ENCODE measurements at regions not wholly inside any gene's neighbourhood (a gene's known extent, or its start where the extent isn't known, plus 50 kb on each side); places are given as distances from the start of the nearest gene placed in this dataset.

DNA sequence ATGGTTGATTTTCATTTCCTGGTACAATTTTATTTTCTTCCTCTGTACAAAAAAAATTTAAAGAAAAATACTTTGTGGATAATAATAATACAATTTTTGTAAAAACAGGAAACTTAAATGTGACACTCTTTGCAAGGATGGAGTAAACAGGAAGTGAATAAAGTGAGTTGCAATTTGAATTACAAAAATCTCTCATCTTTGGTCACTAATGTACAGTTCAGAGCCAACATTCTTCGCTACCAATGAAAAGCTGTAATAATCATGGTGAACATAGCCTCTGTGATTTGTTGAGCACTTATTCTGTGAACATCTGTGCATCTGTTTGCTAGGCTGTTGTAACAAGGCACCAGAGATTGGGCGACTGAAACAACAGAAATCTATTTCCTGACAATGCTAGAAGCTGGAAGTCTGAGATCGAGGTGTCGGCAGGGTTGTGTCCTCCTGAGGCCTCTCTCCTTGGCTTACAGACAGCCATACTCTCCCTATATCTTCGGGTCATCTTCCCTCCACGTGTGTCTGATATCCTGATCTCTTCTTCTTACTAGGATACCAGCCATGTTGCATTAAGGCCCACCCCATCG lies 295.3 kb upstream of the KLF6 start:
- Mint-ChIP-seq H3K36me3 (0 out of 2 replicates have a peak, but pooled peaks cover 3% of the 10 kb centered on the region), H3K4me3 (no peak overlapping the region), H3K4me1 (peaks cover 16% of the 10 kb centered on the region), H3K27ac (no peak overlapping the region), H3K9me3 (peaks cover 6% of the 10 kb centered on the region), H3K27me3 (ENCODE audit: low read depth) (no peaks in the 10 kb centered on the region)
- DNase-seq (ENCODE audit: low spot score) (no peak), ATAC-seq (no peak)
- TF ChIP-seq NFE2L1 (CRISPR knock-in tag; IDR thresholded peaks at IDR 0.05) (no peak), FOXK1 (CRISPR knock-in tag; IDR thresholded peaks at IDR 0.05) (no peak), RORB (CRISPR knock-in tag; IDR thresholded peaks at IDR 0.05) (no peak), HMGA2 (CRISPR knock-in tag; IDR thresholded peaks at IDR 0.05) (no peak), ESRRA (CRISPR knock-in tag; IDR thresholded peaks at IDR 0.05; ENCODE audit: borderline replicate concordance) (no peak), ETV6 (CRISPR knock-in tag; IDR thresholded peaks at IDR 0.05) (no peak), ELF4 (CRISPR knock-in tag; IDR thresholded peaks at IDR 0.05; ENCODE audit: low read depth) (no peak), NR2C2 (CRISPR knock-in tag; IDR thresholded peaks at IDR 0.05) (no peak), ZNF423 (CRISPR knock-in tag; IDR thresholded peaks at IDR 0.05) (no peak), ZNF671 (CRISPR knock-in tag; IDR thresholded peaks at IDR 0.05) (no peak), MXD4 (CRISPR knock-in tag; IDR thresholded peaks at IDR 0.05; ENCODE audit: borderline replicate concordance) (no peak), TEAD4 (CRISPR knock-in tag; IDR thresholded peaks at IDR 0.05) (no peak)
- TF ChIP-seq, protein P1, sequence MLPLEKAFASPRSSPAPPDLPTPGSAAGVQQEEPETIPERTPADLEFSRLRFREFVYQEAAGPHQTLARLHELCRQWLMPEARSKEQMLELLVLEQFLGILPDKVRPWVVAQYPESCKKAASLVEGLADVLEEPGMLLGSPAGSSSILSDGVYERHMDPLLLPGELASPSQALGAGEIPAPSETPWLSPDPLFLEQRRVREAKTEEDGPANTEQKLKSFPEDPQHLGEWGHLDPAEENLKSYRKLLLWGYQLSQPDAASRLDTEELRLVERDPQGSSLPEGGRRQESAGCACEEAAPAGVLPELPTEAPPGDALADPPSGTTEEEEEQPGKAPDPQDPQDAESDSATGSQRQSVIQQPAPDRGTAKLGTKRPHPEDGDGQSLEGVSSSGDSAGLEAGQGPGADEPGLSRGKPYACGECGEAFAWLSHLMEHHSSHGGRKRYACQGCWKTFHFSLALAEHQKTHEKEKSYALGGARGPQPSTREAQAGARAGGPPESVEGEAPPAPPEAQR (CRISPR knock-in tag; IDR thresholded peaks at IDR 0.05): no peak
- TF ChIP-seq, protein P2, sequence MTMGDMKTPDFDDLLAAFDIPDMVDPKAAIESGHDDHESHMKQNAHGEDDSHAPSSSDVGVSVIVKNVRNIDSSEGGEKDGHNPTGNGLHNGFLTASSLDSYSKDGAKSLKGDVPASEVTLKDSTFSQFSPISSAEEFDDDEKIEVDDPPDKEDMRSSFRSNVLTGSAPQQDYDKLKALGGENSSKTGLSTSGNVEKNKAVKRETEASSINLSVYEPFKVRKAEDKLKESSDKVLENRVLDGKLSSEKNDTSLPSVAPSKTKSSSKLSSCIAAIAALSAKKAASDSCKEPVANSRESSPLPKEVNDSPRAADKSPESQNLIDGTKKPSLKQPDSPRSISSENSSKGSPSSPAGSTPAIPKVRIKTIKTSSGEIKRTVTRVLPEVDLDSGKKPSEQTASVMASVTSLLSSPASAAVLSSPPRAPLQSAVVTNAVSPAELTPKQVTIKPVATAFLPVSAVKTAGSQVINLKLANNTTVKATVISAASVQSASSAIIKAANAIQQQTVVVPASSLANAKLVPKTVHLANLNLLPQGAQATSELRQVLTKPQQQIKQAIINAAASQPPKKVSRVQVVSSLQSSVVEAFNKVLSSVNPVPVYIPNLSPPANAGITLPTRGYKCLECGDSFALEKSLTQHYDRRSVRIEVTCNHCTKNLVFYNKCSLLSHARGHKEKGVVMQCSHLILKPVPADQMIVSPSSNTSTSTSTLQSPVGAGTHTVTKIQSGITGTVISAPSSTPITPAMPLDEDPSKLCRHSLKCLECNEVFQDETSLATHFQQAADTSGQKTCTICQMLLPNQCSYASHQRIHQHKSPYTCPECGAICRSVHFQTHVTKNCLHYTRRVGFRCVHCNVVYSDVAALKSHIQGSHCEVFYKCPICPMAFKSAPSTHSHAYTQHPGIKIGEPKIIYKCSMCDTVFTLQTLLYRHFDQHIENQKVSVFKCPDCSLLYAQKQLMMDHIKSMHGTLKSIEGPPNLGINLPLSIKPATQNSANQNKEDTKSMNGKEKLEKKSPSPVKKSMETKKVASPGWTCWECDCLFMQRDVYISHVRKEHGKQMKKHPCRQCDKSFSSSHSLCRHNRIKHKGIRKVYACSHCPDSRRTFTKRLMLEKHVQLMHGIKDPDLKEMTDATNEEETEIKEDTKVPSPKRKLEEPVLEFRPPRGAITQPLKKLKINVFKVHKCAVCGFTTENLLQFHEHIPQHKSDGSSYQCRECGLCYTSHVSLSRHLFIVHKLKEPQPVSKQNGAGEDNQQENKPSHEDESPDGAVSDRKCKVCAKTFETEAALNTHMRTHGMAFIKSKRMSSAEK (CRISPR knock-in tag; IDR thresholded peaks at IDR 0.05; ENCODE audit: borderline replicate concordance): no peak
- TF ChIP-seq, protein P3, sequence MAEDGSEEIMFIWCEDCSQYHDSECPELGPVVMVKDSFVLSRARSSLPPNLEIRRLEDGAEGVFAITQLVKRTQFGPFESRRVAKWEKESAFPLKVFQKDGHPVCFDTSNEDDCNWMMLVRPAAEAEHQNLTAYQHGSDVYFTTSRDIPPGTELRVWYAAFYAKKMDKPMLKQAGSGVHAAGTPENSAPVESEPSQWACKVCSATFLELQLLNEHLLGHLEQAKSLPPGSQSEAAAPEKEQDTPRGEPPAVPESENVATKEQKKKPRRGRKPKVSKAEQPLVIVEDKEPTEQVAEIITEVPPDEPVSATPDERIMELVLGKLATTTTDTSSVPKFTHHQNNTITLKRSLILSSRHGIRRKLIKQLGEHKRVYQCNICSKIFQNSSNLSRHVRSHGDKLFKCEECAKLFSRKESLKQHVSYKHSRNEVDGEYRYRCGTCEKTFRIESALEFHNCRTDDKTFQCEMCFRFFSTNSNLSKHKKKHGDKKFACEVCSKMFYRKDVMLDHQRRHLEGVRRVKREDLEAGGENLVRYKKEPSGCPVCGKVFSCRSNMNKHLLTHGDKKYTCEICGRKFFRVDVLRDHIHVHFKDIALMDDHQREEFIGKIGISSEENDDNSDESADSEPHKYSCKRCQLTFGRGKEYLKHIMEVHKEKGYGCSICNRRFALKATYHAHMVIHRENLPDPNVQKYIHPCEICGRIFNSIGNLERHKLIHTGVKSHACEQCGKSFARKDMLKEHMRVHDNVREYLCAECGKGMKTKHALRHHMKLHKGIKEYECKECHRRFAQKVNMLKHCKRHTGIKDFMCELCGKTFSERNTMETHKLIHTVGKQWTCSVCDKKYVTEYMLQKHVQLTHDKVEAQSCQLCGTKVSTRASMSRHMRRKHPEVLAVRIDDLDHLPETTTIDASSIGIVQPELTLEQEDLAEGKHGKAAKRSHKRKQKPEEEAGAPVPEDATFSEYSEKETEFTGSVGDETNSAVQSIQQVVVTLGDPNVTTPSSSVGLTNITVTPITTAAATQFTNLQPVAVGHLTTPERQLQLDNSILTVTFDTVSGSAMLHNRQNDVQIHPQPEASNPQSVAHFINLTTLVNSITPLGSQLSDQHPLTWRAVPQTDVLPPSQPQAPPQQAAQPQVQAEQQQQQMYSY (CRISPR knock-in tag; IDR thresholded peaks at IDR 0.05): no peak
- TF ChIP-seq, protein P4, sequence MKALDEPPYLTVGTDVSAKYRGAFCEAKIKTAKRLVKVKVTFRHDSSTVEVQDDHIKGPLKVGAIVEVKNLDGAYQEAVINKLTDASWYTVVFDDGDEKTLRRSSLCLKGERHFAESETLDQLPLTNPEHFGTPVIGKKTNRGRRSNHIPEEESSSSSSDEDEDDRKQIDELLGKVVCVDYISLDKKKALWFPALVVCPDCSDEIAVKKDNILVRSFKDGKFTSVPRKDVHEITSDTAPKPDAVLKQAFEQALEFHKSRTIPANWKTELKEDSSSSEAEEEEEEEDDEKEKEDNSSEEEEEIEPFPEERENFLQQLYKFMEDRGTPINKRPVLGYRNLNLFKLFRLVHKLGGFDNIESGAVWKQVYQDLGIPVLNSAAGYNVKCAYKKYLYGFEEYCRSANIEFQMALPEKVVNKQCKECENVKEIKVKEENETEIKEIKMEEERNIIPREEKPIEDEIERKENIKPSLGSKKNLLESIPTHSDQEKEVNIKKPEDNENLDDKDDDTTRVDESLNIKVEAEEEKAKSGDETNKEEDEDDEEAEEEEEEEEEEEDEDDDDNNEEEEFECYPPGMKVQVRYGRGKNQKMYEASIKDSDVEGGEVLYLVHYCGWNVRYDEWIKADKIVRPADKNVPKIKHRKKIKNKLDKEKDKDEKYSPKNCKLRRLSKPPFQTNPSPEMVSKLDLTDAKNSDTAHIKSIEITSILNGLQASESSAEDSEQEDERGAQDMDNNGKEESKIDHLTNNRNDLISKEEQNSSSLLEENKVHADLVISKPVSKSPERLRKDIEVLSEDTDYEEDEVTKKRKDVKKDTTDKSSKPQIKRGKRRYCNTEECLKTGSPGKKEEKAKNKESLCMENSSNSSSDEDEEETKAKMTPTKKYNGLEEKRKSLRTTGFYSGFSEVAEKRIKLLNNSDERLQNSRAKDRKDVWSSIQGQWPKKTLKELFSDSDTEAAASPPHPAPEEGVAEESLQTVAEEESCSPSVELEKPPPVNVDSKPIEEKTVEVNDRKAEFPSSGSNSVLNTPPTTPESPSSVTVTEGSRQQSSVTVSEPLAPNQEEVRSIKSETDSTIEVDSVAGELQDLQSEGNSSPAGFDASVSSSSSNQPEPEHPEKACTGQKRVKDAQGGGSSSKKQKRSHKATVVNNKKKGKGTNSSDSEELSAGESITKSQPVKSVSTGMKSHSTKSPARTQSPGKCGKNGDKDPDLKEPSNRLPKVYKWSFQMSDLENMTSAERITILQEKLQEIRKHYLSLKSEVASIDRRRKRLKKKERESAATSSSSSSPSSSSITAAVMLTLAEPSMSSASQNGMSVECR (CRISPR knock-in tag; IDR thresholded peaks at IDR 0.05; ENCODE audit: borderline replicate concordance): no peak
- TF ChIP-seq, protein P5, sequence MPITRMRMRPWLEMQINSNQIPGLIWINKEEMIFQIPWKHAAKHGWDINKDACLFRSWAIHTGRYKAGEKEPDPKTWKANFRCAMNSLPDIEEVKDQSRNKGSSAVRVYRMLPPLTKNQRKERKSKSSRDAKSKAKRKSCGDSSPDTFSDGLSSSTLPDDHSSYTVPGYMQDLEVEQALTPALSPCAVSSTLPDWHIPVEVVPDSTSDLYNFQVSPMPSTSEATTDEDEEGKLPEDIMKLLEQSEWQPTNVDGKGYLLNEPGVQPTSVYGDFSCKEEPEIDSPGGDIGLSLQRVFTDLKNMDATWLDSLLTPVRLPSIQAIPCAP (CRISPR knock-in tag; IDR thresholded peaks at IDR 0.05): no peak
- POLR2A ChIA-PET: interaction anchor here (1.0 kb wide), 1 partner anchor 295 kb away, joined by 3 read pairs; the partner anchor contains the start of gene KLF6
- CTCF ChIA-PET: no interaction called here
